Mammary epithelial cell (primary cell): ENCODE measurements at regions not wholly inside any gene's neighbourhood (a gene's known extent, or its start where the extent isn't known, plus 50 kb on each side); places are given as distances from the start of the nearest gene placed in this dataset.

Source experiments
- EZH2 ChIP-seq: IDR thresholded peaks from 2 replicates; pipeline ENCODE4 v1.6.1; 2012; ENCODE audit warnings: low read length, inconsistent platforms, borderline replicate concordance
- TF ChIP-seq, protein P1 (sequence below), 2 donors: IDR thresholded peaks in 1 of 2; conservative IDR thresholded peaks in 1 of 2; 2 replicates each; pipeline ENCODE4 v1.5.1; 2011 to 2012; ENCODE audit warnings: inconsistent platforms in 2 of 2, low read length in 2 of 2, mild to moderate bottlenecking in 2 of 2, control low read depth in 1 of 2, low read depth in 1 of 2; ENCODE audit not compliant: insufficient read depth in 1 of 2; ENCODE audit errors: extremely low read depth in 1 of 2

DNA sequence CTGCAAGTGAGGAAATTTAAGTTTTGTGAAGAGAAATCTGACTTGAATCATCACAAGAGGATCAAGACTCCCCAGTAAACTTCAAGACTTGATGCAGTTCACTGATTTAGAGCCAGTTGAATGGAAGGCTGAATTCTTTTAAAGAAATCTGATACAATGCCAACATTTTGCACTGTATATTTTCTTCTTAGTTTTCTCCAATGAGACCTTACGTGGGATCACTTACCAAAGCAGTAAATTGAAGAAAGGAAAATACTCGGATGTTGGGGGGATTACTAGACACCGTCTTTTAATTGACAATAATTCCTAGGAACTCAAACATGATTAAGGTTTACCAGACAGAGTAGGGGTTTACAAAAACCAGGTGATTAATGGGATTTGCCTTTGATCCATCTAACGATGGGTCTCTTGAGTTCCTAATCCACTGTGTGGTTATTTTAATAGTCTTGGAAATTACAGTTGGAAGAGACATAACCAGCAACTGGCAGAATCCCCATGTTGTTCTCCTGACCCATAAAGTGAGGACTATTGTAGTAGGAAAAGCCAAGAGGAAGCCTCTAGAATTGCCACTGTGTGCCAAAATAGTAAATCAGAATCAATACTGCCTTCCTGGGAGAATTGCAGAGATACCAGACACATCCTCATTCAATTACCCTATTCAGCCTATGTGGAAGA lies 354.5 kb downstream of the PID1 start:
- TF ChIP-seq EZH2 = no peak
- TF ChIP-seq, protein P1, sequence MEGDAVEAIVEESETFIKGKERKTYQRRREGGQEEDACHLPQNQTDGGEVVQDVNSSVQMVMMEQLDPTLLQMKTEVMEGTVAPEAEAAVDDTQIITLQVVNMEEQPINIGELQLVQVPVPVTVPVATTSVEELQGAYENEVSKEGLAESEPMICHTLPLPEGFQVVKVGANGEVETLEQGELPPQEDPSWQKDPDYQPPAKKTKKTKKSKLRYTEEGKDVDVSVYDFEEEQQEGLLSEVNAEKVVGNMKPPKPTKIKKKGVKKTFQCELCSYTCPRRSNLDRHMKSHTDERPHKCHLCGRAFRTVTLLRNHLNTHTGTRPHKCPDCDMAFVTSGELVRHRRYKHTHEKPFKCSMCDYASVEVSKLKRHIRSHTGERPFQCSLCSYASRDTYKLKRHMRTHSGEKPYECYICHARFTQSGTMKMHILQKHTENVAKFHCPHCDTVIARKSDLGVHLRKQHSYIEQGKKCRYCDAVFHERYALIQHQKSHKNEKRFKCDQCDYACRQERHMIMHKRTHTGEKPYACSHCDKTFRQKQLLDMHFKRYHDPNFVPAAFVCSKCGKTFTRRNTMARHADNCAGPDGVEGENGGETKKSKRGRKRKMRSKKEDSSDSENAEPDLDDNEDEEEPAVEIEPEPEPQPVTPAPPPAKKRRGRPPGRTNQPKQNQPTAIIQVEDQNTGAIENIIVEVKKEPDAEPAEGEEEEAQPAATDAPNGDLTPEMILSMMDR (conservative IDR thresholded peaks at IDR 0.05 in 1 of 2, IDR thresholded peaks at IDR 0.05 in 1 of 2; ENCODE audit: extremely low read depth in 1 of 2, insufficient read depth in 1 of 2, low read depth in 1 of 2, low read length in 2 of 2) = no peak
